ENCODE measurements at regions not wholly inside any gene's neighbourhood (a gene's known extent, or its start where the extent isn't known, plus 50 kb on each side); places are given as distances from the start of the nearest gene placed in this dataset.
"Not testable (repeated sequence)": the region's sequence is repeated elsewhere in the genome, so short reads cannot be mapped to it uniquely, and the experiment has no call there.

- CTCF ChIA-PET = no interaction called here
Measured at GRCh38 chr13:39930060-39930459, 274.6 kb downstream of the COG6 start.

GRCh38 chr13:39930544-39931444 lies 275.3 kb downstream of the COG6 start:
- ChIA-PET CTCF (no interaction called here), POLR2A (no interaction called here)
- Histone ChIP-seq H3K9me3 (ENCODE audit: control insufficient read depth, insufficient read depth, low read length) (no peaks in the 10 kb centered on the region; the same call in 1 of the 2 replicates), H3K27ac (ENCODE audit: low read depth, low read length) (no peak overlapping the region), H3K27me3 (ENCODE audit: control insufficient read depth, insufficient read depth, low read length) (no peaks in the 10 kb centered on the region), H3K4me3 (ENCODE audit: low read depth, low read length) (no peak overlapping the region)
- no peak for TF ChIP-seq CTCF (IDR thresholded peaks at IDR 0.05; ENCODE audit: low read depth, low read length)
- DNase-seq (ENCODE audit: low read depth, low spot score) = no peak

More at GRCh38 chr13:39930060-39930459, 274.6 kb downstream of the COG6 start:
- TF ChIP-seq CTCF (IDR thresholded peaks at IDR 0.05; ENCODE audit: low read depth, low read length) = no peak
- no peak for DNase-seq (ENCODE audit: low read depth, low spot score)
- H3K27ac ChIP-seq (ENCODE audit: low read depth, low read length) = no peak overlapping the region
- H3K9me3 ChIP-seq (ENCODE audit: control insufficient read depth, insufficient read depth, low read length) = no peaks in the 10 kb centered on the region; the same call in 1 of the 2 replicates
- POLR2A ChIA-PET = no interaction called here
- H3K4me3 ChIP-seq (ENCODE audit: low read depth, low read length) = no peak overlapping the region
- no peaks in the 10 kb centered on the region for H3K27me3 ChIP-seq (ENCODE audit: control insufficient read depth, insufficient read depth, low read length)

- CTCF ChIA-PET = no interaction called here
- Histone ChIP-seq H3K4me3 (ENCODE audit: low read depth, low read length) (no peak overlapping the region), H3K9me3 (ENCODE audit: control insufficient read depth, insufficient read depth, low read length) (no peaks in the 10 kb centered on the region; the same call in 1 of the 2 replicates), H3K27ac (ENCODE audit: low read depth, low read length) (no peak overlapping the region), H3K27me3 (ENCODE audit: control insufficient read depth, insufficient read depth, low read length) (no peaks in the 10 kb centered on the region)
- TF ChIP-seq CTCF (IDR thresholded peaks at IDR 0.05; ENCODE audit: low read depth, low read length) = no peak
- no peak for DNase-seq (ENCODE audit: low read depth, low spot score)
- POLR2A ChIA-PET = no interaction called here
Measured at GRCh38 chr13:39931505-39931904, 276.0 kb downstream of the COG6 start.

GRCh38 chr13:39932514-39932913 lies 277.1 kb downstream of the COG6 start:
- DNase-seq (ENCODE audit: low read depth, low spot score); POLR2A ChIA-PET: not testable (repeated sequence)
- CTCF ChIA-PET = interaction anchor here (1.6 kb wide), 1 partner anchor 10 kb away, joined by 4 read pairs; no protein-coding TSS in a partner anchor

GRCh38 chr13:39935155-39935554 lies 279.7 kb downstream of the COG6 start:
- ChIA-PET CTCF (interaction anchor here (1.0 kb wide), 1 partner anchor 9 kb away, joined by 3 read pairs; no protein-coding TSS in a partner anchor), POLR2A (no interaction called here)
- Histone ChIP-seq H3K9me3 (ENCODE audit: control insufficient read depth, insufficient read depth, low read length) (no peaks in the 10 kb centered on the region), H3K27ac (ENCODE audit: low read depth, low read length) (no peak overlapping the region), H3K4me3 (ENCODE audit: low read depth, low read length) (no peak overlapping the region), H3K27me3 (ENCODE audit: control insufficient read depth, insufficient read depth, low read length) (no peaks in the 10 kb centered on the region)
- no peak for DNase-seq (ENCODE audit: low read depth, low spot score)
- no peak for TF ChIP-seq CTCF (IDR thresholded peaks at IDR 0.05; ENCODE audit: low read depth, low read length)

More at GRCh38 chr13:39932514-39932913, 277.1 kb downstream of the COG6 start:
- H3K27ac ChIP-seq (ENCODE audit: low read depth, low read length); H3K9me3 ChIP-seq (ENCODE audit: control insufficient read depth, insufficient read depth, low read length); H3K27me3 ChIP-seq (ENCODE audit: control insufficient read depth, insufficient read depth, low read length); H3K4me3 ChIP-seq (ENCODE audit: low read depth, low read length): not testable (repeated sequence)

All from AG04450 (cell line).